Activated CD4-positive, alpha-beta memory T cell treated with anti-CD3 and anti-CD28 coated beads, Interleukin-2, amount 10 ng/mL, durations not matched to agents 7 days and 5 days (primary cell): ENCODE measurements at regions not wholly inside any gene's neighbourhood (a gene's known extent, or its start where the extent isn't known, plus 50 kb on each side); places are given as distances from the start of the nearest gene placed in this dataset.
"Not testable (repeated sequence)": the region's sequence is repeated elsewhere in the genome, so short reads cannot be mapped to it uniquely, and the experiment has no call there.

Experiments
- CTCF ChIA-PET: fragments of 350-600 bp; sonication (Branson Sonifier 250); formaldehyde crosslinking; loops from one replicate; lab custom pipeline; 2021; ENCODE audit warnings: antibody characterized with exemption, inconsistent platforms; lab: Charles Lee
- POLR2A ChIA-PET: fragments of 350-600 bp; sonication (Branson Sonifier 250); formaldehyde crosslinking; loops from one replicate; lab custom pipeline; 2021; ENCODE audit warnings: antibody characterized with exemption; lab: Charles Lee
- DNase-seq: peaks from one replicate; pipeline ENCODE4 v3.0.0-alpha.2; 2020
- H3K27ac Mint-ChIP-seq: one replicate; pipeline ENCODE4 v1.8.0; 2021; ENCODE audit warnings: mild to moderate bottlenecking, mixed read lengths
- H3K27me3 Mint-ChIP-seq: one replicate; pipeline ENCODE4 v1.8.0; 2021; ENCODE audit warnings: mixed read lengths
- H3K36me3 Mint-ChIP-seq: one replicate; pipeline ENCODE4 v1.8.0; 2021; ENCODE audit warnings: low read depth, mixed read lengths
- H3K4me1 Mint-ChIP-seq: one replicate; pipeline ENCODE4 v1.8.0; 2021; ENCODE audit warnings: mixed read lengths
- H3K4me3 Mint-ChIP-seq: one replicate; pipeline ENCODE4 v1.8.0; 2021; ENCODE audit warnings: mild to moderate bottlenecking, mixed read lengths
- H3K9me3 Mint-ChIP-seq: one replicate; pipeline ENCODE4 v1.8.0; 2021; ENCODE audit warnings: mixed read lengths

DNA sequence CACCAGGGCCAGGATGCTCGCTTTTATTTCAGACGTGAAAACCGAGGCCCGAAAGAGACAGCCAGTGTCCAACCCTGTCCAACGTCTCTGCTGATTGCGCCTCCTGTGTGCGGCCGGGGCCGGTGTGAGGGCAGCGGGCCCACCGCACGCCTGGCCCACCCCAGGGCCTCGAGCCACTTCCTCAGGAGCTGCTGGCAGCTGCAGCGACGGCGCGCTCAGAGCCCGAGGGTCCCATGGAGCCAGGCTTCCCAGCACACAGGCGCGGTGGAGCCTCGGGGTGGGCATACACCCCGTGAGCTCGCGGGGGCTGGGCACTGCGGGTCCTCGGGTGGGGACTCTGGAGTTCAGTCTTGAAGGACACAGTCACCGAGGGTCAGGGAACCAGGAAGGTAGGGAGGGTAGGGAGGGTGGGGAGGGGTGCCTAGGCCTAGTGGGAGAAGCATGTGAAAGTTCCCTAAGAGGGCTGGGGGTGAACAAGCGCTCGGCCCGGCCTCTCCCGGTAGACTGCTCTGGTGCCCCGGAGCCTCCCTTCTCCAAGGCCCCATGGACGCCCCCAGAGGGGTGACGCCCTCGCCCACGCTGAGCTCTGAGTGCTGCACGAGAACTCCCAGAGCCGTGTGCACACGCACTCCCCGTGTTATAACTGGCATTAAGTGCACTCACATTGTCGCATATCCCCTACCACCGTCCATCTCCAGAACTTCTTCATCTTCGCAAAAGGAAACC lies 1547.2 kb downstream of the RPIA start:
- H3K36me3 Mint-ChIP-seq, H3K27me3 Mint-ChIP-seq, H3K27ac Mint-ChIP-seq, H3K4me3 Mint-ChIP-seq, H3K4me1 Mint-ChIP-seq, H3K9me3 Mint-ChIP-seq, DNase-seq, POLR2A ChIA-PET, CTCF ChIA-PET: not testable (repeated sequence)

DNA sequence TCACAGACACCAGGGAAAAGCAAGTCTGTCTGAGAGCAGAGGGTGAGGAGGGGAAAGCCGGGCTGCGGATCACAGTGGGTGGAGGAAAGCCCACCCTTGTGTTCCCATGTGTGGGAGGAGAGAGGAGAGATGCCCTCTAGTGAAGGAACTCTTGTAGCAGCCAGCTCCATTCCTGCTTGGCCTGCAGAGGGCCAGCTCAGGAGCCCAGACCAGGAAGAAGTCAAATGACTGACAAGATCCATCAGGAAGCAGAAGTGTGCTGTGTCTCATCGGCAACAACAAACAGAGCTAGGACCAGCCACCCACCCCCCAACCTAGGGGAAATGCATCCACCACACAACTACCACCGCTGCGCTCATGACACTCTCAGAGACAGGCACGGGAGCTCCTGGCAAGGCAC lies 1548.3 kb downstream of the RPIA start:
- POLR2A ChIA-PET, H3K27me3 Mint-ChIP-seq, H3K9me3 Mint-ChIP-seq, DNase-seq, H3K4me1 Mint-ChIP-seq, H3K27ac Mint-ChIP-seq, H3K4me3 Mint-ChIP-seq, CTCF ChIA-PET, H3K36me3 Mint-ChIP-seq: not testable (repeated sequence)

DNA sequence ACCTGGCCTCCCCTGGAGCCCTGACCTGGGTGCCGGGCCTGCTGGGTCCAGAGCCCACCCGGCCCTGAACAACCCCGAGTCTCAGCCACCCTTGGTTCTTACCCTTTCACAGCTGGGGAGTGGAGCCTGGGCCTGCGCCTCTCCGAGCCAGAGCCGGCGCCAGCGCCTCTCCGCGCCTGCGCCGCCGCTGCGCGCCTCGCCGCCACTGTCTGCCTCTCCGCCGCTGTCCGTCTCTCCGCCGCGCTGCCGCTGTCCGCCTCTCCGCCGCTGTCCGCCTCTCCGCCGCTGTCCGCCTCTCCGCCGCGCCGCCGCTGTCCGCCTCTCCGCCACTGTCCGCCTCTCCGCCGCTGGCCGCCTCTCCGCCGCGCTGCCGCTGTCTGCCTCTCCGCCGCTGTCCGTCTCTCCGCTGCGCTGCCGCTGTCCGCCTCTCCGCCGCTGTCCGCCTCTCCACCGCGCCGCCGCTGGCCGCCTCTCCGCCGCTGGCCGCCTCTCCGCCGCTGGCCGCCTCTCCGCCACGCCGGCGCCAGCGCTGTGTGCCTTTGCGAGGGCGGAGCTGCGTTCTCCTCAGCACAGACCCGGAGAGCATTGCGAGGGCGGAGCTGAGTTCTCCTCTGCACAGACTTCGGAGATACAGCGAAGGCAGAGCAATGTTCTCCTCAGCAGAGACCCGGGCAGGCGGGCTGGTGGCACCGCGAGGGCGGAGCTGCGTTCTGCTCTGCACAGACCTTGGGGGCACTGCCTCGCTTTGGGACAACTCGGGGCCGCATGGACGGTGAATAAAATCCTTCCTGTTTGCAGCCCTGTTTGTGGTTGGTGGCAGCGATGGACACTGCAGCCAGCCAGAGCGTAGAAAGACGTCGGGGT lies 1553.7 kb downstream of the RPIA start:
- H3K4me1 Mint-ChIP-seq, H3K27me3 Mint-ChIP-seq, H3K4me3 Mint-ChIP-seq, H3K27ac Mint-ChIP-seq, H3K36me3 Mint-ChIP-seq, POLR2A ChIA-PET, H3K9me3 Mint-ChIP-seq, DNase-seq, CTCF ChIA-PET: not testable (repeated sequence)

DNA sequence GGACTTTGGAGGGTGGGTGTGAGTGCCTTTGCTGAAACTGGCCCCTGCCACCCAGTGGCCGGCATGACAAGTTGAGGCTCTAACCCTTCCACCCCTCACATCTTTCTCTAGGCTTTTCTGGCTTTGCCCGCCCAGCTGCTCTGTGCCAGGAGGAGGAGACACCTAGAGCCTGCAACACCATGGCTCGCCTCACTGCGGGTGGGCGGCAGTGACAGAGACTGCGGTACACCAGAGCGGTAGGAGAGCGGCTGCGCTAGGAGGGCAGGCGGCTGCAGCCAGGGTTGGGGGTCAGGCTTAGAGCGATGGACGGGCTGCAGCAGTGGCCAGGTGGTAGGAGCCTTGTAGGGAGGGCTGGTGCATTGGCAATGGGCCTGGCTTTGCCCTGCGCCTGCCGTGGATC lies 1556.9 kb downstream of the RPIA start:
- POLR2A ChIA-PET, H3K4me1 Mint-ChIP-seq, CTCF ChIA-PET, DNase-seq, H3K4me3 Mint-ChIP-seq, H3K27me3 Mint-ChIP-seq, H3K27ac Mint-ChIP-seq, H3K9me3 Mint-ChIP-seq, H3K36me3 Mint-ChIP-seq: not testable (repeated sequence)

DNA sequence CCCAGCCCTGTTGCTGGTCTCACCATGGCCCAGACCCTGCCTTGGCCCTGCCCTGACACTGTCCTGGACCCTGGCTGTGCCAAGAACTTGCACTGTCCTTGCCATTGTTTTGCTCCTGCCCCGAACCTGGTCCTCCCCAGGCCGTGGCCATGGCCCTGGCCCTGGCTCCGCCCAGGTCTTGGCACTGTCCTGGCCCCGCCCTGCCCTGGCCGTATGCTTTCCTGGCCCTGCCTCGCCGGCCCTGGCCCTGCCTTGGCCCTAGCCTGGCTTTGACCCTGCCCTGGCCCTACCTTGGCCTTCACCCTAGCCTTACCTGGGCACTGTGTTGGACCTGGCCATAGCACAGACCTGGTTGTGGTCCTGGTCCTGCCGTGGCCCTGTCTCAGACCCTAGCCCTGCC lies 1558.9 kb downstream of the RPIA start:
- H3K4me3 Mint-ChIP-seq, H3K27ac Mint-ChIP-seq, POLR2A ChIA-PET, H3K4me1 Mint-ChIP-seq, H3K9me3 Mint-ChIP-seq, DNase-seq, H3K36me3 Mint-ChIP-seq, H3K27me3 Mint-ChIP-seq, CTCF ChIA-PET: not testable (repeated sequence)

DNA sequence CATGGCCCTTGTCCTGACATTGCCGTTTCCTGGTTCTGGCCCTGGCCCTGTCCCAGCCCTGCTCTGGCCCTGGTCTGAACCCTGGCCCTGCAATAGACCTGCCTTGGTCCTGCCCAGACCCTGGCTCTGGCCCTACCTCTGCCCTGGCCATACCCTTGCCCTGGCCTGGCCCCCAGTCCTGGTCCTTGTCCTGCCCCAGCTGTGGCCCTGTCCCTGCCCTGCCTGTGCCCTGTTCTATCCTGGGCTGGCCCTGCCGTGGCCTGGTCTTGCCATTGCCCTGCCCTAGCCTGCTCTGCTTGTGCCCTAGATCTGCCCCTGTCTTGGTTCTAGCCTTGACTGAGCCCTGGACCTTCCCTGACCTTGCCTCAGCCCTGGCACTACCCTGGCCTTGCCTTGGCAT lies 1560.1 kb downstream of the RPIA start:
- H3K9me3 Mint-ChIP-seq, H3K4me3 Mint-ChIP-seq, H3K36me3 Mint-ChIP-seq, DNase-seq, H3K27ac Mint-ChIP-seq, H3K4me1 Mint-ChIP-seq, POLR2A ChIA-PET, CTCF ChIA-PET, H3K27me3 Mint-ChIP-seq: not testable (repeated sequence)

DNA sequence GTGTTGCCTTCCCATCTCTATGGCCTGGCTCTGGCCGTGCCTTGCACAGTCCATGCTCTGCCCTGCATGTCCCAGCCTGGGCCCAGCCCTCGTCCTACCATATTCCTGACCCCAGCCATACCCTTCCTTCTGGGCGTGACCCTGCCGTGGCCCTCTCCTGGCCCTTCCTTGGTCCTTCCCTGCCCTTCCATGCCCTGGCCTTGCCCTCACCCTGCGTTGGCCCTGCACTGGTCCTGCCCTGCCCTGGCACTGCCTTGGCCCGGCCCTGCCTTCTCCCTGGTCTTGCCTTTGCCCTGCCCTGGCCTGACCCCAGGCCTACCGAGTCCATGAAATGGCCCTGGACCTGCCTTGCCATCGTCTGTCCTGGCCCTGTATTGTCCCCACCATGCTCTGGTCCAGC lies 1561.8 kb downstream of the RPIA start:
- H3K27ac Mint-ChIP-seq, H3K4me3 Mint-ChIP-seq, H3K36me3 Mint-ChIP-seq, POLR2A ChIA-PET, DNase-seq, H3K4me1 Mint-ChIP-seq, H3K27me3 Mint-ChIP-seq, CTCF ChIA-PET: not testable (repeated sequence)
- H3K9me3 Mint-ChIP-seq = peaks cover 19% of the 10 kb centered on the region

DNA sequence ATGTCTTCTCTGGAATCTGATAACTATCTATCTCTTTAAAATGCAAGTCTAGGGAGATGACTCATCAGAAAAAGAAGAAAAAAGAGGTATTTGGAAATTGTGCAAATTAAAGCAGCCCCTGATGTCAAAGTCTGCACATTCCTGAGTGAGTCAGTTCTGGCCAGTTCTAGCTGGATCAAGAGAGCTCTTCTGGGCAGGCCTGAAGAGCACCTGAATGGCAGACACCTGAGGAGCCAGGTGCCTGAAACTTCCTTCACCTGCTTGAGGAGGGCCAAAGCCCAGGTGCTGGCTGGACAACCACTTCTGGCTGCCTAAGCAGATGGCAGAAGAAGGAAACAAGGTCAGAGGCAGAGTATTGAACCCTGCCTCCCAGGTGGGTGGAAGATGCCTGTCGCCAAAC lies 1575.4 kb downstream of the RPIA start:
- H3K4me1 Mint-ChIP-seq, H3K9me3 Mint-ChIP-seq, H3K4me3 Mint-ChIP-seq, DNase-seq, H3K36me3 Mint-ChIP-seq, H3K27ac Mint-ChIP-seq, POLR2A ChIA-PET, CTCF ChIA-PET, H3K27me3 Mint-ChIP-seq: not testable (repeated sequence)

DNA sequence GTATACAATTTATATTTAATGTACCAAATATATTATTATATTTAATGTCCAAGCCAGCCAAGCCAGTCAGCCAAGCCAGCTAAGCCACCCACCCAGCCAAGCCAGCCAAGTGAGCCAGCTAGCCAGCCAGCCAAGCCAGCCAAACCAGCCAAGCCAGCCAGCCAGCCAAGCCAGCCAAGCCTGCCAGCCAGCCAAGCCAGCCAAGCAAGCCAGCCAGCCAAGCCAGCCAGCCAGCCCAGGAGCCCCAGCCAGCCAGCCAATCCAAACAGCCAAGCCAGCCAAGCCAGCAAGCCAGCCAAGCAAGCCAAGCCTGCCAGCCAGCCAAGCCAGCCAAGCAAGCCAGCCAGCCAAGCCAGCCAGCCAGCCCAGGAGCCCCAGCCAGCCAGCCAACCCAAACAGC lies 1596.3 kb downstream of the RPIA start:
- H3K9me3 Mint-ChIP-seq, H3K27me3 Mint-ChIP-seq, H3K4me3 Mint-ChIP-seq, DNase-seq, H3K4me1 Mint-ChIP-seq, CTCF ChIA-PET, H3K36me3 Mint-ChIP-seq, POLR2A ChIA-PET, H3K27ac Mint-ChIP-seq: not testable (repeated sequence)

DNA sequence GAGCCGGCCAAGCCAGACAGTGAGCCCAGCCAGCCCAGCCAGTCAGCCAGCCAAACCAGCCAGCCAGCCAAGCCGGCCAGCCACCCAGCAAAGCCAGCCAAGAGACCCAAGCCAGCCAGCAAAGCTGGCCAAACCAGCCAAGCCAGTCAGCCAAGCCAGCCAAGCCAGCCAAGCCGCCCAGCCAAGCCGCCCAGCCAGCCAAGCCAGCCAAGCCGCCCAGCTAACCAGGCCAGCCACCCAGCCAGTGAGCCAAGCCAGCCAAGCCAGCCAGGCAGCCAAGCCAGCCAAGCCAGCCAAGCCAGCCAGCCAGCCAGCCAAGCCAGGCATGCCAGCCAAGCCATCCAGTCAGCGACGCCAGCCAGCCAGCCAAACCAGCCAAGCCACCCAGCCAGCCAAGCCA lies 1596.9 kb downstream of the RPIA start:
- H3K4me1 Mint-ChIP-seq, H3K4me3 Mint-ChIP-seq, POLR2A ChIA-PET, H3K27ac Mint-ChIP-seq, CTCF ChIA-PET, DNase-seq, H3K9me3 Mint-ChIP-seq, H3K36me3 Mint-ChIP-seq, H3K27me3 Mint-ChIP-seq: not testable (repeated sequence)

DNA sequence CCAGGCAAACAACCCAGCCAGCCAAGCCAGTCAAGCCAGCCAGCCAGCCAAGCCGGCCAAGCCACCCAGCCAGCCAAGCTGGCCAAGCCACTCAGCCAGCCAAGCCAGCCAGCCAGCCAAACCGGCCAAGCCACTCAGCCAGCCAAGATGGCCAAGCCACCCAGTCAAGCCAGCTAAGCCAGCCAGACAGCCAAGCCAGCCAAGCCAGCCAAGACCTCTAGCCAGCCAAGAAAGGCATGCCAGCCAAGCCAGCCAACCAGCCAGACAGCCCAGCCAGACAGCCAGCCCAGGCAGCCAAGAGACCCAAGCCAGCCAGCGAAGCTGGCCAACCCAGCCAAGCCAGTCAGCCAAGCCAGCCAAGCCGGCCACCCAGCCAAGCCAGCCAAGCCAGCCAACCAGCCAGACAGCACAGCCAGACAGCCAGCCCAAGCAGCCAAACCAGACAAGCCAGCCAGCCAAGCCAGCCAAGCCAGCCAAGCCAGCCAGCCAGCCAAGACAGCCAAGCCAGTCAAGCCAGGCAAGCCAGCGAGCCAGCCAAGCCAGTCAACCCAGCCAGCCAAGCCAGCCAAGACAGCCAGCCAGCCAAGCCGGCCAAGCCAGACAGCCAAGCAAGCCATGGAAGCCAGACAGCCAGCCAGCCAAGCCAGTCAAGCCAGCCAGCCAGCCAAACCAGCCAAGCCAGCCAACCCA lies 1598.0 kb downstream of the RPIA start:
- H3K9me3 Mint-ChIP-seq, CTCF ChIA-PET, H3K27me3 Mint-ChIP-seq, H3K27ac Mint-ChIP-seq, H3K4me3 Mint-ChIP-seq, H3K36me3 Mint-ChIP-seq, POLR2A ChIA-PET, H3K4me1 Mint-ChIP-seq, DNase-seq: not testable (repeated sequence)

DNA sequence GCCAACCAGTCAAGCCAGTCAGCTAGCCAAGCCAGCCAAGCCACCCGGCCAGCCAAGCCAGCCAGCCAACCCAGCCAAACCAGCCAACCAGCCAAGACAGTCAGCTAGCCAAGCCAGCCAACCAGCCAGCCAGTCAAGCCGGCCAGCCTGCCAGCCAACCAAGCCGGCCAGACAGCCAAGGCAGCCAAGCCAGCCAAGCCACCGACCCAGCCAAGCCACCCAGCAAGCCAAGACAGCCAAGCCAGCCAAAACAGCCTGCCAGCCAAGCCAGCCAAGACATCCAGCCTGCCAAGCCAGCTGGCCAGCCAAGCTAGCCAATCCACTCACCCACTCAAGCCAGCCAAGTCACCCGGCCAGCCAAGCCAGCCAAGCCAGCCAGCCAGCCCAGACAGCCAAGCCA lies 1599.2 kb downstream of the RPIA start:
- H3K27me3 Mint-ChIP-seq, H3K4me3 Mint-ChIP-seq, H3K27ac Mint-ChIP-seq, H3K9me3 Mint-ChIP-seq, DNase-seq, H3K4me1 Mint-ChIP-seq, POLR2A ChIA-PET, CTCF ChIA-PET, H3K36me3 Mint-ChIP-seq: not testable (repeated sequence)

DNA sequence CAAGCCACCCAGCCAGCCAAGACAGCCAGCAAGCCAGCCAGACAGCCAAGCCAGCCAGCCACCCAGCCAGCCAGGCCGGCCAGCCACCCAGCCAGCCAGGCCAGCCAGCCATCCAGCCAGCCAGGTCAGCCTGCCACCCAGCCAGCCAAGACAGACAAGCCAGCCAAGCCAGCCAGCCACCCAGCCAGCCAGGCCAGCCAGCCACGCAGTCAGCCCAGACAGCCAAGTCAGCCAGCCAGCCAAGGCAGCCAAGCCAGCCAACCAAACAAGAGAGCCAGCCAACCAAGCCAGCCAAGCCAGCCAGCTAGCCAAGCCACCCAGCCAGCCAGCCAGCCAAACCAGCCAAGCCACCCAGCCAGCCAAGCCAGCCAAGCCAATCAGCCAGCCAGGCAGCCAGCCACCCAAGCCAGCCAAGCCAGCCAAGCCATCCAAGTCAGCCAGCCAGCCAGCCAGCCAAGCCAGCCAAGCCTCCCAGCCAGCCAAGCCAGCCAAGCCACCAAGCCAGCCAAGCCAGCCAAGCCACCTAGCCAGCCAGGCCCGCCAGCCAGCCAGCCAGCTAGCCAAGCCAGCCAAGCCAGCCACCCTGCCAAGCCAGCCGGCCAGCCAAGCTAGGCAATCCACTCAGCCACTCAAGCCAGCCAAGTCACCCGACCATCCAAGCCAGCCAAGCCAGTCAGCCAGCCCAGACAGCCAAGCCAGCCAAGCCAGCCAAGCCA lies 1599.9 kb downstream of the RPIA start:
- DNase-seq, H3K36me3 Mint-ChIP-seq, H3K9me3 Mint-ChIP-seq, CTCF ChIA-PET, H3K27me3 Mint-ChIP-seq, H3K27ac Mint-ChIP-seq, H3K4me1 Mint-ChIP-seq, H3K4me3 Mint-ChIP-seq, POLR2A ChIA-PET: not testable (repeated sequence)
